Nephron (organoid): ENCODE measurements at regions not wholly inside any gene's neighbourhood (a gene's known extent, or its start where the extent isn't known, plus 50 kb on each side); places are given as distances from the start of the nearest gene placed in this dataset.

Experiments used
- H3K27ac Mint-ChIP-seq, 3 experiments: 2 replicates each; pipeline ENCODE4 v1.8.0; 2020; ENCODE audit warnings: mixed read lengths in 3 of 3, mild to moderate bottlenecking in 2 of 3, moderate library complexity in 1 of 3
- H3K27me3 Mint-ChIP-seq: 2 replicates; pipeline ENCODE4 v1.8.0; 2021; ENCODE audit warnings: low read depth, mild to moderate bottlenecking, moderate library complexity, mixed read lengths
- H3K36me3 Mint-ChIP-seq: 2 replicates; pipeline ENCODE4 v1.8.0; 2020; ENCODE audit warnings: low read depth, mixed read lengths
- H3K4me1 Mint-ChIP-seq: 2 replicates; pipeline ENCODE4 v1.8.0; 2020; ENCODE audit warnings: mixed read lengths
- H3K4me3 Mint-ChIP-seq, 3 experiments: 2 replicates each; pipeline ENCODE4 v1.8.0; 2020; ENCODE audit warnings: mild to moderate bottlenecking in 3 of 3, mixed read lengths in 3 of 3, moderate library complexity in 2 of 3
- H3K9me3 Mint-ChIP-seq: 2 replicates; pipeline ENCODE4 v1.8.0; 2020; ENCODE audit warnings: mixed read lengths
- TF ChIP-seq, protein P1 (sequence below), 3 experiments: fragments of 200-600 bp; sonication (generic); IDR thresholded peaks; one replicate each; pipeline ENCODE4 v1.5.0; 2021; ENCODE audit warnings: antibody characterized with exemption in 3 of 3; ENCODE audit not compliant: unreplicated experiment in 3 of 3

DNA sequence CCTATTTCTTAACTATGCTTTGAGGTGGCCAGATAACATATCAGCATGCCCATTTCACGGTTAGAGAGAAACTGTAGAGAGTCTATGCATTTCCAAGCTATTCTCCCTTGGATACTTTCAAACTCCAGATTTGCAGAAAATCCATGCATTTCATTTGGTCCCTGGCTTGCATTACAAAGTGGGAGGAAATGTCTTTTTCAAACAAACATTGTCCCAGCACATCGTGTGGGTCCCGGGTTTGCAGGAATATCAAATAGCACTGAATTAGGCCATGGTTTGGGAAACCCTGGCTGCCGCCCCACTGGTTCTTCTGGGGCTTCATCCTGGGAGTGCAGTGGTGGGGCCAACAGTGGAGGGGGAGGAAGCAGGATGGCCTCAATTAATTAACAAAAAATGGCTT, 171.9 kb downstream of the IRX5 start:
- Mint-ChIP-seq H3K27me3 (peaks cover 45% of the 10 kb centered on the region), H3K36me3 (no peaks in the 10 kb centered on the region), H3K9me3 (peaks cover 6% of the 10 kb centered on the region), H3K4me1 (peaks cover 22% of the 10 kb centered on the region), H3K27ac (no peak overlapping the region), H3K4me3 (no peak overlapping the region)
- TF ChIP-seq, protein P1, sequence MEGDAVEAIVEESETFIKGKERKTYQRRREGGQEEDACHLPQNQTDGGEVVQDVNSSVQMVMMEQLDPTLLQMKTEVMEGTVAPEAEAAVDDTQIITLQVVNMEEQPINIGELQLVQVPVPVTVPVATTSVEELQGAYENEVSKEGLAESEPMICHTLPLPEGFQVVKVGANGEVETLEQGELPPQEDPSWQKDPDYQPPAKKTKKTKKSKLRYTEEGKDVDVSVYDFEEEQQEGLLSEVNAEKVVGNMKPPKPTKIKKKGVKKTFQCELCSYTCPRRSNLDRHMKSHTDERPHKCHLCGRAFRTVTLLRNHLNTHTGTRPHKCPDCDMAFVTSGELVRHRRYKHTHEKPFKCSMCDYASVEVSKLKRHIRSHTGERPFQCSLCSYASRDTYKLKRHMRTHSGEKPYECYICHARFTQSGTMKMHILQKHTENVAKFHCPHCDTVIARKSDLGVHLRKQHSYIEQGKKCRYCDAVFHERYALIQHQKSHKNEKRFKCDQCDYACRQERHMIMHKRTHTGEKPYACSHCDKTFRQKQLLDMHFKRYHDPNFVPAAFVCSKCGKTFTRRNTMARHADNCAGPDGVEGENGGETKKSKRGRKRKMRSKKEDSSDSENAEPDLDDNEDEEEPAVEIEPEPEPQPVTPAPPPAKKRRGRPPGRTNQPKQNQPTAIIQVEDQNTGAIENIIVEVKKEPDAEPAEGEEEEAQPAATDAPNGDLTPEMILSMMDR (IDR thresholded peaks at IDR 0.05; ENCODE audit: unreplicated experiment in 3 of 3): no peak

DNA sequence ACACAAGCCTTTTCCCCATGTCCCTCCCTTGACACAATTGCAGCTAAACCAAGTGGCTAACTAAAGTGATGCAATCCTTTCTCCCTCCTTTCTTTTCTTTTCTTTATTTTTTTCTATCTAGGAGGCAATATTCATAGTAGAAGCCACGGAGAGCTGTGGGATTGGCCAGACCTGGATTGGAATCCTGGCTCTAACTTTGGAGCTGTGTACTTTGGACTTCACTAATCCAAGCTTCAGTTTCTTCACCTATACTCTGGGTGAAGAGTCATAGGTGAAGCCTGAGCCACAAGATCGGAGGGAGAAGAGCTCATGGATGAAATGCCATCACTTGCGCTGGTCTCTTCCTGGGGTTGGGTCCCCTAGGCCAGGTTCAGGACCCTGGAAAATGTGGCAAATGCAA, 177.2 kb downstream of the IRX5 start:
- peaks cover 2% of the 10 kb centered on the region for H3K9me3 Mint-ChIP-seq
- no peak overlapping the region for H3K4me3 Mint-ChIP-seq
- TF ChIP-seq, protein P1 (IDR thresholded peaks at IDR 0.05; ENCODE audit: unreplicated experiment in 3 of 3): no peak
- peak overlapping the region in 1 of 3 experiments; percentile 44 for H3K27ac Mint-ChIP-seq
- peaks cover 56% of the 10 kb centered on the region for H3K27me3 Mint-ChIP-seq
- no peaks in the 10 kb centered on the region for H3K36me3 Mint-ChIP-seq
- peaks cover 25% of the 10 kb centered on the region for H3K4me1 Mint-ChIP-seq

DNA sequence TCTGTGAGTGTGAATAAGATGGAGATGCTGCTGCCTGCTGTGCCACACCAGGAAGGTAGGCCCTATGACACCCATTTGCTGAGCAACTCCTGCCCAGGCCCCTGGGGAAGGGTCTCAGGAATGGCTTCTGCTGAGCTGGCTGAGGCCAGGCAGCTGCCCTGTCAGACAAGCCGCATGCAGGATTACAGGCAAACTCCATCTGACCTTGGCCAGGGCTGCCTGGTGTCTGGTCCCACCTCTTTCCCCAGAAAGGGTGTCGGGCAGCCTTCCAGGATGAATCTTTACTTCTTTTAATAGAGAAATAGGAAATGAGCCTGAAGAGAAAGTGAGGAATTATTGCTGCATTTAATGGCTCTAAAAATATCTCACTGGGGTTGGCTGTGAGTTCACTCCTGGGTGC, 182.5 kb downstream of the IRX5 start:
- TF ChIP-seq, protein P1 (IDR thresholded peaks at IDR 0.05; ENCODE audit: unreplicated experiment in 3 of 3): no peak
- H3K27me3 Mint-ChIP-seq: peaks cover 33% of the 10 kb centered on the region
- H3K27ac Mint-ChIP-seq: no peak overlapping the region
- peaks cover 6% of the 10 kb centered on the region for H3K4me1 Mint-ChIP-seq
- no peak overlapping the region for H3K4me3 Mint-ChIP-seq
- no peaks in the 10 kb centered on the region for H3K9me3 Mint-ChIP-seq
- no peaks in the 10 kb centered on the region for H3K36me3 Mint-ChIP-seq

DNA sequence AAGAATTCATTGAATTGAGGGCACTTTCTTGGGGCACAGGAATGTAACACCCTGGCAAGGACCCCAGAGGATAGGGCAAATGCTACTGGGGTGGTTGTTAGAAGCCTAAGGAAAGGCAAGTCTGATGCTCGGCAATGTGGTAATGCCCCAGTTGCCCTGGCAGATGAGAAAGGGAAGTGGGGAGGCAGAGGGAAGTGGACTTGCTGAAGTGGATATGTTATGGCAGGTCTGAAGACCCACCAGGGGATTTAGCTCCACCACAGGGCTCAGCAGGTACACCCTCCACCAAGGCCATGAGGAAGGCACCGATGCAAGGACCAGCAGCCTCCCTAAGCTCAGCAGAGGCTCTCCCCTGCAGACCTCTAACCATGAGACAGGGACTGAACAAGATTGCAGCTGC, 184.8 kb downstream of the IRX5 start:
- Mint-ChIP-seq H3K4me1 (no peaks in the 10 kb centered on the region), H3K36me3 (no peaks in the 10 kb centered on the region), H3K27me3 (peaks cover 27% of the 10 kb centered on the region), H3K9me3 (no peaks in the 10 kb centered on the region), H3K27ac (no peak overlapping the region), H3K4me3 (no peak overlapping the region)
- TF ChIP-seq, protein P1 (IDR thresholded peaks at IDR 0.05; ENCODE audit: unreplicated experiment in 3 of 3): no peak

DNA sequence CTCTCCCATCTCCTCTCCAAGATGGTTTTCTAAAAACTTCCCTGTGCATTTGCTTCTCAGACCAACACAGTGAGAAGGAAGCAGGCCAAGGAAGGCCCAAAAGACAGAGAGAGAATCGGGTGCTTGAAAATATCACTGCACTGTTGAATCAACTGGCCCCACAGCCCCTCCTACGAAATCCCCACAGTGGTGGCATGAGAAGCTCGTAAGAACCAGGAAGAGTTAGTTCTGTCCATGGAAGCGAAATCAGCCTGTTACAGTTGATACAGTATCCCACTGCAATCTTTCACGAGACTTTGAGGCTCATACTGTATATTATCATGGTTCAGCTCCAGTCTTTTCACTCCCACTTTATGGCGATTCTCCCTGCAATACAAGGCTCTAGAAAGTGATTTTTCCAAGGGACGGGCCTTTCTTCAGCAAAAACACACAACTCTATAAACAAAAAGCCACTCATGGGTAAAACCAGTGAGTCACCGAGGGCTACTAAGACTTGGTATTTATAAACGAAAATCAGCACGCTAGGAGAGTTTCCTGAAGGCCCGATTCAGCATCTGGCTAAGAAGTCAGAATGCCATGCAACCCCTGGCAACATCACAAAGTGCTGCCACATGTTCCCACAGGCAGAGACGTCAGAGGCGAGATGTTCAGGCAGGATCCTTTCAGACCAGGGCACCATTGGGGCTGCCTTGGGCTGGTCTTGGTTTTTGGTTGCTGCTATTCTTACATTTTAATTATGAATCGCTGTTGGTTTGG, 185.7 kb downstream of the IRX5 start:
- Mint-ChIP-seq H3K4me1 (no peaks in the 10 kb centered on the region), H3K27me3 (peaks cover 23% of the 10 kb centered on the region), H3K36me3 (no peaks in the 10 kb centered on the region), H3K27ac (no peak overlapping the region), H3K4me3 (no peak overlapping the region), H3K9me3 (no peaks in the 10 kb centered on the region)
- TF ChIP-seq, protein P1 (IDR thresholded peaks at IDR 0.05; ENCODE audit: unreplicated experiment in 3 of 3): no peak

DNA sequence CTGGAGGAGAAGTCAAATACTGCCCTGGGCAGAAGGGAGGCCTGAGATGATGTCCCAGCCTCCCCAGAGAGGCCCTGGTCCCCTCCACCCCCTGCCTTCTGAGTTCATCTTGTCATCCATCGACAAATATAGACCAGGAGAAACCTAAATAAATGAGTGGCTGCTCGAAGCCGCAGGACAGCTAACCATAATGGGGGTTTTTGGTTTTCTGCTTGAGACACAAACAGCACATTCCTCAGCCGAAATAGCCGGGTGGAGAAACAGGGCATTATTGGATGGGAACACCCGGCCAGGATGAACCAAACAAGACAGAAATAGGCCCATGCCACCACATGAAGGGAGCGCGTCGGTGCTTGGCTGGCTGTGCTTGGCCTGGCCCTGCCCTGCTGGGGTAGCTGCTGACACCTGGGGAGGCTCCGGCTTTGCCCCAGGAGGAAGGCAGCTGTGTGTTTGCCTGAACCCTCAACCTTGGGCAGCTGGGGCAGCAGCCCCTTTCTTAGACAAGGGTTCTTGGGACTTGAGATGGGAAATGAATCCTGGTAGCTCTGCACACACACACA, 188.1 kb downstream of the IRX5 start:
- Mint-ChIP-seq H3K4me3 (no peak overlapping the region), H3K9me3 (peaks cover 6% of the 10 kb centered on the region)

More for the DNA sequence above, 188.1 kb downstream of the IRX5 start:
- Mint-ChIP-seq H3K27me3 (peaks cover 13% of the 10 kb centered on the region), H3K4me1 (no peaks in the 10 kb centered on the region), H3K36me3 (no peaks in the 10 kb centered on the region), H3K27ac (no peak overlapping the region)
- TF ChIP-seq, protein P1 (IDR thresholded peaks at IDR 0.05; ENCODE audit: unreplicated experiment in 3 of 3): no peak
